WI38 (cell line): ENCODE measurements at regions not wholly inside any gene's neighbourhood (a gene's known extent, or its start where the extent isn't known, plus 50 kb on each side); places are given as distances from the start of the nearest gene placed in this dataset.

ENCODE experiments used
- H3K4me3 ChIP-seq: 2 replicates; pipeline ENCODE4 v1.5.1; 2011; ENCODE audit warnings: low read depth, mild to moderate bottlenecking, control low read depth, low read length
- TF ChIP-seq, protein P1 (sequence below): IDR thresholded peaks from 2 replicates; pipeline ENCODE4 v1.5.1; 2012; ENCODE audit warnings: low read depth, mild to moderate bottlenecking, control low read depth, low read length

DNA sequence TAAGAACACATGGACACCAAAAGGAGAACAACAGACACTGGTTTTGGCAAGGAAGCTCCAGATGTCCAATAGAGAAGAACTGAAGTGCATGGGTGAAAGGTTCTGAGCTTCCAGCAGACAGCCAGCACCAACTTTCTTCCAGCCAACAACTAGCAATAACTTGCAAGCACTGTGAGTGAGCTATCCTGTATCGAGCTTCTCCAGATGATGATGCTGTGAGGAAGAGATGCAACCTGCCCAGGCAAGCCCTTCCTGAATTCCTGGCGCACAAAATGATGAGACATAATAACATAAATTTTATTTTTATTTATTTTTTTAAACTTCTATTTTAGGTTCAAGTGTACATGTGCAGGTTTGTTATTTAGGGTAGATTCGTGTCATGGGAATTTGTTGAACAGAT, 692.1 kb downstream of the DNAJB9 start:
- TF ChIP-seq, protein P1, sequence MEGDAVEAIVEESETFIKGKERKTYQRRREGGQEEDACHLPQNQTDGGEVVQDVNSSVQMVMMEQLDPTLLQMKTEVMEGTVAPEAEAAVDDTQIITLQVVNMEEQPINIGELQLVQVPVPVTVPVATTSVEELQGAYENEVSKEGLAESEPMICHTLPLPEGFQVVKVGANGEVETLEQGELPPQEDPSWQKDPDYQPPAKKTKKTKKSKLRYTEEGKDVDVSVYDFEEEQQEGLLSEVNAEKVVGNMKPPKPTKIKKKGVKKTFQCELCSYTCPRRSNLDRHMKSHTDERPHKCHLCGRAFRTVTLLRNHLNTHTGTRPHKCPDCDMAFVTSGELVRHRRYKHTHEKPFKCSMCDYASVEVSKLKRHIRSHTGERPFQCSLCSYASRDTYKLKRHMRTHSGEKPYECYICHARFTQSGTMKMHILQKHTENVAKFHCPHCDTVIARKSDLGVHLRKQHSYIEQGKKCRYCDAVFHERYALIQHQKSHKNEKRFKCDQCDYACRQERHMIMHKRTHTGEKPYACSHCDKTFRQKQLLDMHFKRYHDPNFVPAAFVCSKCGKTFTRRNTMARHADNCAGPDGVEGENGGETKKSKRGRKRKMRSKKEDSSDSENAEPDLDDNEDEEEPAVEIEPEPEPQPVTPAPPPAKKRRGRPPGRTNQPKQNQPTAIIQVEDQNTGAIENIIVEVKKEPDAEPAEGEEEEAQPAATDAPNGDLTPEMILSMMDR = no peak
- H3K4me3 ChIP-seq = no peak overlapping the region

DNA sequence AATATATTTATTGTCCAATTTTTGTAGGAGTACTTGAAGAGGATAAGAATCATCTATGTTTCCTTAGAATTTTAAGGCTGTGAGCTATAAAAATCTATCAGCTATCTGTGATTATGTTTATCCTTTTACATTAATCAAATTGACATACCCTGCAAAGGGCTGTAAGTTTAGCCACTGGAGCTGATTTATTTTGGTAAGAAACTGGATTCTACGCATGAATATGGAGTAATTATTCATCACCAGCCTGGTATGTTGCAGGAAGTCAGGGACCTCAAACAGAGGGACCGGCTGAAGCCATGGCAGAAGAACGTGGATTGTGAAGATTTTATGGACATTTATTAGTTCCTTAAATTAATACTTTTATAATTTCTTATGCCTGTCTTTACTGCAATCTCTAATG, 696.9 kb downstream of the DNAJB9 start:
- no peak overlapping the region for H3K4me3 ChIP-seq
- TF ChIP-seq, protein P1 = no peak

DNA sequence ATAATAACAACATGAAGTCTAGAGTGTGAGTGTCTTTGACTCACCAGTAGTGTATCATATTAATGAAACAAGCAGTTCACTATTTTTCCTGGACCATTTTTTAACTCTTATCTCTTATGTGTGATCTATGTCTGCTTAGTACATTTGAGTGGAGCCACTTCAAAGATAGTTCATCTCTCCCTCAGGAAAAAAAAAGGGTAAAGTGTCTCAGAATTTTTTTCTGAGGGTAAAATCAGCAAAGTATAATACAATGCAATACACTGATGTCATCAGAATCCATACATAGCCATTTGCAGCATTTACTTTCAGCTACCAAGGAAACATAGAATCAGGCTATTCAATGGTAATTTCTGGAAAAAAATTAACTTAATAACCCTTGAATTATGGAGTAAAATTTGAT, 706.7 kb downstream of the DNAJB9 start:
- TF ChIP-seq, protein P1 = no peak
- no peak overlapping the region for H3K4me3 ChIP-seq

DNA sequence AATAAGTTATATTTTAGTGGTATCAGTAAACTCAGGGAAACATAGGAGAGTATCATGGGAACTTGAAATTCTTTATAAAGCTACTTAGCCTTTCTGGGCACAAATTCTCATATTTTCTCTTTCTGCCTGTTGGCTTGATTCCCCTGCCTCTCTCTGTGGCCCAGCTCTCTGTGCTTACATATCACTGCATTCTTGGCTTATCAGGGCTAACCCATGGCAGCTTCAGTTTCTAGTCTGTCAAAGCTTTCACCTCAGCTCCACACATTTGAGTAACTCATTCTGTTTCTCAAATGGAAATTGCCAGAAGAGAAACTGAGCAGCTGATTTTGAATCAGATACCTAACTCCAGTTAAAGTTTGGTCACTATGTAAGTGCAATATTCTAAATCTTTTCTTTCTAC, 713.1 kb downstream of the DNAJB9 start:
- no peak overlapping the region for H3K4me3 ChIP-seq
- TF ChIP-seq, protein P1 = no peak

DNA sequence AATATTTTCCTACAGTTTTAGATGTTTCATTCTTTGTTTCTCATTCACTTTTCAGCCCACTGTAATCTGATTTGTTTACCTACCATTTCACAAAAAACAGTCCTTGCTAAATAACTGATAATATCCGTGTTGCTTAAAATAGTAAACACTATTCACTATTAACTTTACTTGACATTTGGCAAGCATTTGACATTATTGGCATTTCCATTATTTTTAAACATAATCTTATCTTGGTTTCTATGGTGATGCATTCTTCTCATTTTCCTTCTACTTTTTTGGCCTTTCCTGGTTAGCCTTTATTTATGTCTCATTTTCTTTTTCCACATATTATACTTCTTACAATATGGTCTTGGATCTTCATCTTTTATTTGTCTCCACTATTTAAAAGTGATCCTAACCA, 715.3 kb downstream of the DNAJB9 start:
- no peak overlapping the region for H3K4me3 ChIP-seq
- TF ChIP-seq, protein P1 = no peak

DNA sequence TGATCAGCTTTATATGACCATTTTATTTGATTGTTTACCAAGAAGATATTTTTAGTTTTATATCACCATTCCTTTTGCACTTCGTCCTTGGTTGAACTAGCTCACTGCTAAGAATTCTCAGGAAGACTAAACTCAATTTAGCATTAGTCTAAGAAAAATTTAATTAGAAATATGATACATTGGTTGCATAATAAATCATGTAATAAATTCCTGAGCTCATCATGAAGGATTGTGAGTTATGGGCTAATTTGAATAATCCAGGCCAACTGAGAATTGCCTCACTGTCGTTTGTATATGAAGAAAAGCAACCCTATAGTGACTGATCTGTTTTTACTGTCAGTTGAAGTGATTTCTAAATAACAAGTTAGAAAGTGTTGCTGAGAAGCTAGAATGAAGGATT, 725.5 kb downstream of the DNAJB9 start:
- TF ChIP-seq, protein P1 = no peak
- H3K4me3 ChIP-seq = no peak overlapping the region

DNA sequence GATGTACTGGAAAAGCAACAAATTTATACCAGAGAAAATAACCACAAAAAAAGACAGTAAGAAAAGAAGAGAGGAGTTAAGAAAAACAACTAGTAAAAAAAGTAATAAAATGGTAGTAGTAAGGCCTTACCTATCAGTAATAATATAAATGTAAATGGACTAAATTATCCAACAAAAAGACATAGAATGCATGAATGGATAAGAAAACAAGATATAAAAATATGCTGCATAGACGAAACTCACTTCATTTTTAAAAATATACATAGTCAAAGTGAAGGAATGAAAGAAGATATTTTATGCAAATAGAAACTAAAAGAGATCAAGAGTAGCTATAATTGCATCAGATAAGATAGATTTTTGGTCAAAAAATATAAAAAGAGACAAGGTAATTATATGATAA, 739.1 kb downstream of the DNAJB9 start:
- TF ChIP-seq, protein P1 = no peak
- H3K4me3 ChIP-seq = no peak overlapping the region
